ENCODE measurements at regions not wholly inside any gene's neighbourhood (a gene's known extent, or its start where the extent isn't known, plus 50 kb on each side); places are given as distances from the start of the nearest gene placed in this dataset.

DNA sequence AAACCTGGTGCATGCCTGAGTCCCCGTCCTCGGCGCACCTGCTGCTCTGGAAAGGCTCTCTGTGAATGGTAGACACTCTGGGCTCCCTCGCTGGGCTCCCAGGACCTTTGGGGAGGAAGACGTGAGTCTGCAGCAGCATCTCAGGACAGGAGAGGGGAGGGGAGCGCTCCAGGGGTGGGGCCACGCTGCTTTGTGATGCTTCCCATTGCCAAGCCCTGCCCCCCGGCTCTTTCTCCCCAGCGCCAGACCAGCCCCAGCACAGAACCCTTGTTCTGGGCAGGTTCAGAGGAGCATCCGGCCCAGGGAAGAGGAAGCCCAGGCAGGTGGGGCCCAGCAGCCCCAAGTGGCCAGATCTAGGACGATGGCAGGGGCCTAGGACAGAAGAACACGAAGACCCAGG, 111.2 kb downstream of the BRD1 start:
- H2AFZ ChIP-seq (replicated peaks; ENCODE audit: low read length, poor library complexity): no peak overlapping the region
- no peak overlapping the region for H2BK20ac ChIP-seq (ENCODE audit: low read depth, low read length)
- H4K5ac ChIP-seq (ENCODE audit: low read depth, low read length): no peak overlapping the region
- H3K14ac ChIP-seq (replicated peaks; ENCODE audit: low read depth, low read length): no peak overlapping the region
- ATAC-seq (ENCODE audit: low read depth): no peak
- H3K9me3 ChIP-seq (ENCODE audit: control insufficient read depth, insufficient read depth, low read length): peaks cover 2% of the 10 kb centered on the region
- DNase-seq: no peak
- H3K36me3 ChIP-seq (ENCODE audit: control insufficient read depth, insufficient read depth, low read length): no peaks in the 10 kb centered on the region
- dilution Hi-C loops (cut with HindIII; ENCODE audit: low sequenced_read_pairs, unreplicated experiment) (no loop called here), intact Hi-C loops (cut with micrococcal nuclease) (no loop called here), in situ Hi-C loops (cut with MboI; ENCODE audit: low sequenced_read_pairs) (no loop called here)
- H3K4me1 ChIP-seq (ENCODE audit: control insufficient read depth, insufficient read depth, low read length): no peaks in the 10 kb centered on the region
- H3K9ac ChIP-seq (ENCODE audit: low read depth, low read length): no peak overlapping the region
- no peak overlapping the region for H3K4ac ChIP-seq (ENCODE audit: low read depth, low read length)
- no peak overlapping the region for H3K56ac ChIP-seq (ENCODE audit: extremely low read depth, insufficient read depth, low read length)
- no peak overlapping the region for H3K23ac ChIP-seq (ENCODE audit: low read depth, low read length)
- no peak overlapping the region for H3K4me3 ChIP-seq (ENCODE audit: insufficient read depth, low read depth, low read length)
- H3K9me1 ChIP-seq (ENCODE audit: insufficient read depth, low read length): no peaks in the 10 kb centered on the region
- no peak overlapping the region for H2BK5ac ChIP-seq (ENCODE audit: low read depth, low read length, poor library complexity, severe bottlenecking)
- H3K79me1 ChIP-seq (ENCODE audit: low read depth in 1 of 2, low read length in 2 of 2): no peaks in the 10 kb centered on the region
- no peaks in the 10 kb centered on the region; the same call in 1 of the 2 replicates for H3K27me3 ChIP-seq (ENCODE audit: control insufficient read depth, insufficient read depth, low read length)
- H2AK5ac ChIP-seq (ENCODE audit: low read depth, low read length): no peak overlapping the region
- no peak overlapping the region for H3K4me2 ChIP-seq (ENCODE audit: low read depth, low read length)
- H4K8ac ChIP-seq (ENCODE audit: low read depth in 2 of 2, low read length in 2 of 2): no peak overlapping the region
- TF ChIP-seq RAD21 (IDR thresholded peaks at IDR 0.05; ENCODE audit: low read length) (no peak), CHD1 (IDR thresholded peaks at IDR 0.05; ENCODE audit: low read depth, low read length) (no peak), RCOR1 (IDR thresholded peaks at IDR 0.05; ENCODE audit: insufficient replicate concordance, low read length) (no peak), MAZ (IDR thresholded peaks at IDR 0.05; ENCODE audit: borderline replicate concordance, low read depth, low read length) (no peak), FOS (IDR thresholded peaks at IDR 0.05; ENCODE audit: low read depth, low read length) (no peak), MXI1 (IDR thresholded peaks at IDR 0.05; ENCODE audit: borderline replicate concordance, low read depth, low read length) (no peak), MAFK (IDR thresholded peaks at IDR 0.05; ENCODE audit: low read depth, low read length) (no peak), BHLHE40 (IDR thresholded peaks at IDR 0.05; ENCODE audit: low read depth, low read length) (no peak), RFX5 (IDR thresholded peaks at IDR 0.05; ENCODE audit: low read depth, low read length) (no peak), SMC3 (IDR thresholded peaks at IDR 0.05; ENCODE audit: low read depth, low read length) (no peak), POLR2A (IDR thresholded peaks at IDR 0.05; ENCODE audit: low read depth, low read length) (no peak), CEBPB (IDR thresholded peaks at IDR 0.05; ENCODE audit: low read depth, low read length) (no peak)
- TF ChIP-seq, protein P1, sequence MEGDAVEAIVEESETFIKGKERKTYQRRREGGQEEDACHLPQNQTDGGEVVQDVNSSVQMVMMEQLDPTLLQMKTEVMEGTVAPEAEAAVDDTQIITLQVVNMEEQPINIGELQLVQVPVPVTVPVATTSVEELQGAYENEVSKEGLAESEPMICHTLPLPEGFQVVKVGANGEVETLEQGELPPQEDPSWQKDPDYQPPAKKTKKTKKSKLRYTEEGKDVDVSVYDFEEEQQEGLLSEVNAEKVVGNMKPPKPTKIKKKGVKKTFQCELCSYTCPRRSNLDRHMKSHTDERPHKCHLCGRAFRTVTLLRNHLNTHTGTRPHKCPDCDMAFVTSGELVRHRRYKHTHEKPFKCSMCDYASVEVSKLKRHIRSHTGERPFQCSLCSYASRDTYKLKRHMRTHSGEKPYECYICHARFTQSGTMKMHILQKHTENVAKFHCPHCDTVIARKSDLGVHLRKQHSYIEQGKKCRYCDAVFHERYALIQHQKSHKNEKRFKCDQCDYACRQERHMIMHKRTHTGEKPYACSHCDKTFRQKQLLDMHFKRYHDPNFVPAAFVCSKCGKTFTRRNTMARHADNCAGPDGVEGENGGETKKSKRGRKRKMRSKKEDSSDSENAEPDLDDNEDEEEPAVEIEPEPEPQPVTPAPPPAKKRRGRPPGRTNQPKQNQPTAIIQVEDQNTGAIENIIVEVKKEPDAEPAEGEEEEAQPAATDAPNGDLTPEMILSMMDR (conservative IDR thresholded peaks at IDR 0.05; ENCODE audit: low read depth, low read length): no peak
- TF ChIP-seq, protein P2, sequence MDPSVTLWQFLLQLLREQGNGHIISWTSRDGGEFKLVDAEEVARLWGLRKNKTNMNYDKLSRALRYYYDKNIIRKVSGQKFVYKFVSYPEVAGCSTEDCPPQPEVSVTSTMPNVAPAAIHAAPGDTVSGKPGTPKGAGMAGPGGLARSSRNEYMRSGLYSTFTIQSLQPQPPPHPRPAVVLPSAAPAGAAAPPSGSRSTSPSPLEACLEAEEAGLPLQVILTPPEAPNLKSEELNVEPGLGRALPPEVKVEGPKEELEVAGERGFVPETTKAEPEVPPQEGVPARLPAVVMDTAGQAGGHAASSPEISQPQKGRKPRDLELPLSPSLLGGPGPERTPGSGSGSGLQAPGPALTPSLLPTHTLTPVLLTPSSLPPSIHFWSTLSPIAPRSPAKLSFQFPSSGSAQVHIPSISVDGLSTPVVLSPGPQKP (IDR thresholded peaks at IDR 0.05; ENCODE audit: borderline replicate concordance, low read depth, low read length): no peak
- TF ChIP-seq, protein P3, sequence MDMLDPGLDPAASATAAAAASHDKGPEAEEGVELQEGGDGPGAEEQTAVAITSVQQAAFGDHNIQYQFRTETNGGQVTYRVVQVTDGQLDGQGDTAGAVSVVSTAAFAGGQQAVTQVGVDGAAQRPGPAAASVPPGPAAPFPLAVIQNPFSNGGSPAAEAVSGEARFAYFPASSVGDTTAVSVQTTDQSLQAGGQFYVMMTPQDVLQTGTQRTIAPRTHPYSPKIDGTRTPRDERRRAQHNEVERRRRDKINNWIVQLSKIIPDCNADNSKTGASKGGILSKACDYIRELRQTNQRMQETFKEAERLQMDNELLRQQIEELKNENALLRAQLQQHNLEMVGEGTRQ (IDR thresholded peaks at IDR 0.05; ENCODE audit: low read depth, low read length): no peak
- BruUV-seq (replicated peaks): no TSS peak
- H4K20me1 ChIP-seq (ENCODE audit: insufficient read depth, low read length): no peaks in the 10 kb centered on the region
- 0% methylated on average over 2 of the region's 12 CpGs; no CpG with 5 or more reads in 1 of the 2 experiments for WGBS, 2 experiments (ENCODE audit: extremely low coverage in 2 of 2, insufficient read length in 1 of 2)
- POLR2A ChIA-PET (ENCODE audit: unreplicated experiment): no interaction called here
- H2AK9ac ChIP-seq (replicated peaks; ENCODE audit: low read depth, low read length, poor library complexity): no peak overlapping the region
- no peak overlapping the region for H3K27ac ChIP-seq (ENCODE audit: insufficient read depth, low read length)
- no peak overlapping the region for H2BK120ac ChIP-seq (ENCODE audit: low read depth, low read length)
- H2BK15ac ChIP-seq (ENCODE audit: low read depth, low read length): no peak overlapping the region
- CTCF ChIA-PET: no interaction called here
- no peak overlapping the region for H4K91ac ChIP-seq (ENCODE audit: insufficient read depth, low read depth, low read length)
- H3K18ac ChIP-seq (ENCODE audit: low read depth, low read length): no peak overlapping the region

Data from IMR-90 (cell line).